Spleen (tissue), 7 donors: ENCODE measurements at regions not wholly inside any gene's neighbourhood (a gene's known extent, or its start where the extent isn't known, plus 50 kb on each side); places are given as distances from the start of the nearest gene placed in this dataset.

Experiments used
- CTCF ChIP-seq, 11 experiments: fragments of 200-600 bp in 7 of 11; fragments of 450-650 bp in 4 of 11; sonication (generic) in 4 of 11; IDR thresholded peaks in 8 of 11; conservative IDR thresholded peaks in 3 of 11; 1 replicate in 7 of 11; 2 replicates in 4 of 11; pipeline versions ENCODE4 v1.4.0 to v1.8.0; 2016 to 2021; ENCODE audit warnings: antibody characterized with exemption in 11 of 11, inconsistent platforms in 4 of 11, mild to moderate bottlenecking in 1 of 11
- POLR2A ChIP-seq, 3 donors: fragments of 450-650 bp; IDR thresholded peaks; one replicate each; pipeline ENCODE4 v1.5.1; 2017; ENCODE audit warnings: antibody characterized with exemption in 3 of 3, mild to moderate bottlenecking in 1 of 3
- POLR2AphosphoS5 ChIP-seq, 3 donors: sonication (generic); formaldehyde crosslinking; IDR thresholded peaks; one replicate each; pipeline ENCODE4 v1.5.1; 2017; ENCODE audit warnings: antibody characterized with exemption in 3 of 3
- donor health status: DM: no; HTN: no; CAD: no; lungs with moderate emphysema.
- donor health status: DM: no; HTN: no; CAD: no.
- donor health status: DM: no; HTN: no; CAD: no.

DNA sequence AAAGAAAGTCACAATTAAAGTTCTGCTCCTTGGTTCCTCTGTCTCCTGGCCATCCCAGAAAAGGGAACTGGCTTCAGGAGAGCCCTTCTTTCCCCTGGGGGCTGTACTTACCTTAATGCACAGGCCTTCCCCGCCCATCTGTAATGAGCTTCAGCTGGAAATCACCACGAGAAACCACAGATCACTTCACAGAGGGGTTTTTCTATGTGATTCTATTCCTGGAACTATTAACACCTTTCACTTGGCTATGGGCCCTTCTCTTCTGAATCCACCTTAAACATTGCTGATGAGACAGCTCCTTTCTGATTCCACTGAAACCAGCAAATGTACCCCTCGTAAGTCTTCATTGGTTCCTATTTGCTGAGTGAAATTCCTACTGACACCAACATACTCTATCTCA lies 80.7 kb downstream of the FOXF2 start:
- no peak for TF ChIP-seq CTCF (IDR thresholded peaks at IDR 0.05 in 8 of 11, conservative IDR thresholded peaks at IDR 0.05 in 3 of 11)
- TF ChIP-seq POLR2A (IDR thresholded peaks at IDR 0.05) = no peak
- TF ChIP-seq POLR2AphosphoS5 (IDR thresholded peaks at IDR 0.05) = no peak
